ENCODE measurements at regions not wholly inside any gene's neighbourhood (a gene's known extent, or its start where the extent isn't known, plus 50 kb on each side); places are given as distances from the start of the nearest gene placed in this dataset.

GRCh38 chr22:19629720-19630419 lies 84.4 kb upstream of the SEPTIN5 start:
- Mint-ChIP-seq H3K4me1 (no peaks in the 10 kb centered on the region), H3K27me3 (peaks cover 40% of the 10 kb centered on the region), H3K4me3 (no peak overlapping the region), H3K27ac (no peak overlapping the region), H3K9me3 (ENCODE audit: insufficient read depth) (no peaks in the 10 kb centered on the region)
- WGBS (ENCODE audit: insufficient coverage) = 20% methylated on average over 11 of the region's 13 CpGs
- Histone ChIP-seq H3K27me3 (replicated peaks in 1 of 4; ENCODE audit: control extremely low read depth in 1 of 4, control insufficient read depth in 3 of 4, insufficient read depth in 4 of 4, low read length in 3 of 4) (peaks cover 0 to 24% (median 4%) of the 10 kb centered on the region in 4 experiments), H3K9me3 (ENCODE audit: control extremely low read depth in 1 of 3, control insufficient read depth in 2 of 3, insufficient read depth in 1 of 3, low read length in 2 of 3) (no peaks in the 10 kb centered on the region), H4K20me1 (ENCODE audit: control insufficient read depth, insufficient read depth, low read length, poor library complexity, severe bottlenecking) (no peaks in the 10 kb centered on the region), H2AFZ (ENCODE audit: insufficient read depth, low read depth, low read length, poor library complexity, severe bottlenecking) (no peak overlapping the region), H3K9ac (ENCODE audit: low read length) (no peak overlapping the region), H3K79me2 (ENCODE audit: control insufficient read depth, insufficient read depth, low read length) (no peaks in the 10 kb centered on the region), H3K4me1 (ENCODE audit: control insufficient read depth in 2 of 2, insufficient read depth in 2 of 2, low read length in 2 of 2) (no peaks in the 10 kb centered on the region), H3K4me2 (replicated peaks; ENCODE audit: low read depth, low read length, poor library complexity, severe bottlenecking) (no peak overlapping the region), H3K36me3 (replicated peaks in 1 of 2; ENCODE audit: control extremely low read depth in 1 of 2, control insufficient read depth in 1 of 2, extremely low read depth in 1 of 2, insufficient read depth in 2 of 2, low read length in 1 of 2) (no peaks in the 10 kb centered on the region), H3K27ac (ENCODE audit: low read length in 2 of 2) (no peak overlapping the region), H3K4me3 (ENCODE audit: control extremely low read depth in 1 of 5, extremely low read depth in 1 of 5, insufficient read depth in 1 of 5, low read depth in 2 of 5, low read length in 4 of 5) (no peak overlapping the region)
- ChIA-PET CTCF (interaction anchor here (0.7 to 5.0 kb wide), 38 partner anchors 10 to 676 kb away, joined by 3 to 73 read pairs (median 4); partner anchors contain the start of genes CDC45, ESS2, SLC25A1 and UFD1), POLR2A (interaction anchor here (1.2 kb wide), 1 partner anchor 485 kb away, joined by 7 read pairs; the partner anchor contains the start of gene ESS2)
- DNase-seq (peak; percentile 86), ATAC-seq (ENCODE audit: low read depth) (peak; percentile 95)
- TF ChIP-seq EZH2 (IDR thresholded peaks at IDR 0.05; ENCODE audit: borderline replicate concordance, insufficient read depth, low read depth, low read length, poor library complexity, severe bottlenecking) = no peak
- TF ChIP-seq CTCF (IDR thresholded peaks at IDR 0.05) = peak; percentile 96
- intact Hi-C loops (cut with micrococcal nuclease) = loop anchor here (1.0 to 5.0 kb wide), 7 partner anchors 134 to 524 kb away; partner anchors contain the start of genes C22orf39, CDC45, ESS2 and UFD1

- no peaks in the 10 kb centered on the region for H3K4me1 Mint-ChIP-seq
- H3K27ac ChIP-seq (ENCODE audit: low read length in 2 of 2) = no peak overlapping the region
- H3K9ac ChIP-seq (ENCODE audit: low read length) = no peak overlapping the region
- H3K9me3 ChIP-seq (ENCODE audit: control extremely low read depth in 1 of 3, control insufficient read depth in 2 of 3, insufficient read depth in 1 of 3, low read length in 2 of 3) = no peaks in the 10 kb centered on the region
- no peak overlapping the region for H2AFZ ChIP-seq (ENCODE audit: insufficient read depth, low read depth, low read length, poor library complexity, severe bottlenecking)
- POLR2A ChIA-PET = interaction anchor here (1.2 kb wide), 1 partner anchor 486 kb away, joined by 7 read pairs; the partner anchor contains the start of gene ESS2
- no peak overlapping the region for H3K4me2 ChIP-seq (replicated peaks; ENCODE audit: low read depth, low read length, poor library complexity, severe bottlenecking)
- intact Hi-C loops (cut with micrococcal nuclease) = loop anchor here (1.0 to 5.0 kb wide), 7 partner anchors 134 to 524 kb away; partner anchors contain the start of genes C22orf39, CDC45, ESS2 and UFD1
- H3K36me3 ChIP-seq (replicated peaks in 1 of 2; ENCODE audit: control extremely low read depth in 1 of 2, control insufficient read depth in 1 of 2, extremely low read depth in 1 of 2, insufficient read depth in 2 of 2, low read length in 1 of 2) = no peaks in the 10 kb centered on the region
- H3K4me3 ChIP-seq (ENCODE audit: control extremely low read depth in 1 of 5, extremely low read depth in 1 of 5, insufficient read depth in 1 of 5, low read depth in 2 of 5, low read length in 4 of 5) = no peak overlapping the region
- no CpG with 5 or more reads among the region's 5 CpGs for WGBS (ENCODE audit: insufficient coverage)
- ATAC-seq (ENCODE audit: low read depth) (no peak), DNase-seq (no peak)
- no peaks in the 10 kb centered on the region for H4K20me1 ChIP-seq (ENCODE audit: control insufficient read depth, insufficient read depth, low read length, poor library complexity, severe bottlenecking)
- no peak overlapping the region for H3K27ac Mint-ChIP-seq
- TF ChIP-seq EZH2 (IDR thresholded peaks at IDR 0.05; ENCODE audit: borderline replicate concordance, insufficient read depth, low read depth, low read length, poor library complexity, severe bottlenecking) (no peak), CTCF (IDR thresholded peaks at IDR 0.05) (no peak)
- H3K27me3 ChIP-seq (replicated peaks in 1 of 4; ENCODE audit: control extremely low read depth in 1 of 4, control insufficient read depth in 3 of 4, insufficient read depth in 4 of 4, low read length in 3 of 4) = peaks cover 0 to 21% (median 4%) of the 10 kb centered on the region in 4 experiments
- CTCF ChIA-PET = interaction anchor here (0.7 to 5.0 kb wide), 34 partner anchors 9 to 743 kb away, joined by 3 to 73 read pairs (median 4); partner anchors contain the start of genes CDC45, ESS2, SLC25A1 and UFD1
- H3K27me3 Mint-ChIP-seq = peaks cover 34% of the 10 kb centered on the region
- no peaks in the 10 kb centered on the region for H3K9me3 Mint-ChIP-seq (ENCODE audit: insufficient read depth)
- H3K4me1 ChIP-seq (ENCODE audit: control insufficient read depth in 2 of 2, insufficient read depth in 2 of 2, low read length in 2 of 2) = no peaks in the 10 kb centered on the region
- H3K79me2 ChIP-seq (ENCODE audit: control insufficient read depth, insufficient read depth, low read length) = no peaks in the 10 kb centered on the region
- no peak overlapping the region for H3K4me3 Mint-ChIP-seq
Measured at GRCh38 chr22:19630614-19631013, 83.7 kb upstream of the SEPTIN5 start.
